Gastroesophageal sphincter (tissue), 2 donors: ENCODE measurements at regions not wholly inside any gene's neighbourhood (a gene's known extent, or its start where the extent isn't known, plus 50 kb on each side); places are given as distances from the start of the nearest gene placed in this dataset.

Experiments
- EP300 ChIP-seq: sonication (generic); formaldehyde crosslinking; IDR thresholded peaks from one replicate; pipeline ENCODE4 v1.6.1; 2017; ENCODE audit warnings: antibody characterized with exemption, mild to moderate bottlenecking
- POLR2A ChIP-seq, 2 donors: fragments of 450-650 bp; IDR thresholded peaks; one replicate each; pipeline ENCODE4 v1.6.1; 2017; ENCODE audit warnings: antibody characterized with exemption in 2 of 2, mild to moderate bottlenecking in 2 of 2, moderate library complexity in 1 of 2

DNA sequence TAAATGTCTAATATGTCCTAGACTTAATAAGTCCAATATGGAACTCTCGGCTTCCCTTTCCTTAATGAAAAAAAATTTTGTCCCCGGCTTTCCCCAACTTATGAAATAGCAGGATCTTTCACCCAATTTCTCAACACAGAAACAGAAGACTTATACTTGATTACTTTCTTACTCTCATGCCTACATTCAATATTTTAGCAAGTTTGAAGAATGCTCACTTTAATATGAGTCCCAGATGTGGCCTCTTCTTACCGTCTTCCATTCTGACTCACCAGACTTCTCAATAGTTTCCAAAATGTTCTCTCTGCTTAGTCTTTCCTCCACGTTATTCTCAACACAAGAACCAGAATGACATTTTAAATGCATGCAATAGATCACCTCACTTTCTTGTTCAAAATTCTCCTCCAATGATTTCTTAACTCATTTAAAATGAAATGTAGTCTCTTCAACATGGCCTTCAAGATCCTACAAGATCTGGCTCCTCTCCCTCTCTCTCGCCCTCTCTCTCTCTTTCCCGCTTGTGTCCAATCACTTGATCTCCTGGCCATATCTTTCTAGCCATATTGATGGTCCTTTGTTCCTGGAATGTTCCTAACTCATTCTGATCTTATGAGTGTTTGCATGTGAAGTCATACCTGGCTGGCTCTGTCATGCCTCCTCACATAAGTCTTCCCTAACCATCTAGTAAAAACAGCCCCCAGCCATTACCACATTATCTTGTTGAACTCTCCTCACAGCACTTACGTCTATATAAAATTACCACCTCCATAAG, 119.7 kb upstream of the FAM3C start:
- TF ChIP-seq POLR2A (IDR thresholded peaks at IDR 0.05) = no peak
- TF ChIP-seq EP300 = no peak
